GM12873 (cell line): ENCODE measurements at regions not wholly inside any gene's neighbourhood (a gene's known extent, or its start where the extent isn't known, plus 50 kb on each side); places are given as distances from the start of the nearest gene placed in this dataset.

ENCODE experiments used
- CTCF ChIP-seq: IDR thresholded peaks from 2 replicates; pipeline ENCODE4 v1.5.1; 2012; ENCODE audit warnings: low read depth, mild to moderate bottlenecking, moderate library complexity, low read length, control low read depth; ENCODE audit not compliant: insufficient read depth; ENCODE audit errors: missing control alignments

DNA sequence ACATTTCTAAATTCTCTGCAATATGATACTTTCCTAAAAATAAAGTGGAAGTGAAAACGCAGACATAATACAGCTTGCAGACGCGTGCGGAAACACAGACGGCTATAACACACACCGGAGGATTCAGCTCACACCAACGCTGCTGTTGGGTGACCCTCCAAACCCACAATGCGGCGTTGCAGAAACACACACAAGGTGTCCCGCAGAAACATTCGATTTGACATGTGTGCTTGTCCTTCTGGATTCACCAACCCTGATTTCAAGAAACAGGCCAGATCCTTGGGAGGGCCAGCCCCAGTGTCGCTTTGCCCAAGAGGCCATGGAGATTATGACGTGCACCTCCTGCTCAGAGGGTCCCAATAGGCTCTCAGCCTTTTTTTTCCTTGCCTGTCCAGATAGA lies 136.7 kb upstream of the TCERG1L start:
- TF ChIP-seq CTCF: no peak

DNA sequence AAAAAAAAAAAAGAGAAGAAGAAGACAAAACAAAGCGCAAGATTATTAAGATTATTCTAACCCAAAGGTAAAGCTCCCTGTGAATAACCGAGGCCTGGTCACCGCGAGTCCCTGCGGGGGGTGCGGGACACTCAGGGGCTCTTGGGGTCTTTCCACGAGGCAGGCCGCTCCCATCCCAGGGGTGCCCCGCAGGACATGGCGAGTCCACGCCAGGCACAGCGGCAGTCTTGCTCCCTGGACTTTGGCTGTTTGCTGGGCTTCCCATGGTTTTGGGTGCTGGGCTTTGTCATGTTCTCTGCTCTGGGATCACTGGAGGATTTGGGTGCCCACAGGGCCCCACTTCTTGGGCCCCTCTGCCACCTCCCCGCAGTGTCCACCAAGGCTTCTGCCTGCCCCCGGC lies 137.4 kb upstream of the TCERG1L start:
- no peak for TF ChIP-seq CTCF

DNA sequence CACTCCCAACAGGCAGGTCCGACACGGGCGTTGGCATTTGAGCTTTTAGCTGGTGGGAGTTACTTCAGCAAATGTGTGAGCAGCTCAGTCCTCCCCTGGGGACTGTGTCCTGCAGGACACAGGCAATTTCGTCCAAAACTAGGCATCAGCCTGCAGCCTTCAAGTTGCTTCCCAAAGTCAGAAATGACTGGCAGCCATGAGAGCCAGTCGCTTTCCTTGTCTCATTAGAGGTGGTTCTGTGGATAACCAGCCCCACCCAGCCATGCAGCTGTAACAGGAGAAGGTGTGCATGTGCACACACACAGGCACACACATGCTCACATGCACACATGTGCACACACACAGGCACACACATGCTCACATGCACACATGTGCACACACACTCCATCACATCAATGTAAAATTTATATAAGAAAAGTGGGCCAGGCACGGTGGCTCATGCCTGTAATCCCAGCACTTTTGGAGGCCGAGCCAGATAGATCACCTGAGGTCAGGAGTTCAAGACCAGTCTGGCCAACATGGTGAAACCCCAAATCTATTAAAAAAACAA lies 138.8 kb upstream of the TCERG1L start:
- no peak for TF ChIP-seq CTCF

- no peak for TF ChIP-seq CTCF
Measured at GRCh38 chr10:131451407-131452015, 140.0 kb upstream of the TCERG1L start.

- no peak for TF ChIP-seq CTCF
Measured at GRCh38 chr10:131452926-131453720, 141.6 kb upstream of the TCERG1L start.

DNA sequence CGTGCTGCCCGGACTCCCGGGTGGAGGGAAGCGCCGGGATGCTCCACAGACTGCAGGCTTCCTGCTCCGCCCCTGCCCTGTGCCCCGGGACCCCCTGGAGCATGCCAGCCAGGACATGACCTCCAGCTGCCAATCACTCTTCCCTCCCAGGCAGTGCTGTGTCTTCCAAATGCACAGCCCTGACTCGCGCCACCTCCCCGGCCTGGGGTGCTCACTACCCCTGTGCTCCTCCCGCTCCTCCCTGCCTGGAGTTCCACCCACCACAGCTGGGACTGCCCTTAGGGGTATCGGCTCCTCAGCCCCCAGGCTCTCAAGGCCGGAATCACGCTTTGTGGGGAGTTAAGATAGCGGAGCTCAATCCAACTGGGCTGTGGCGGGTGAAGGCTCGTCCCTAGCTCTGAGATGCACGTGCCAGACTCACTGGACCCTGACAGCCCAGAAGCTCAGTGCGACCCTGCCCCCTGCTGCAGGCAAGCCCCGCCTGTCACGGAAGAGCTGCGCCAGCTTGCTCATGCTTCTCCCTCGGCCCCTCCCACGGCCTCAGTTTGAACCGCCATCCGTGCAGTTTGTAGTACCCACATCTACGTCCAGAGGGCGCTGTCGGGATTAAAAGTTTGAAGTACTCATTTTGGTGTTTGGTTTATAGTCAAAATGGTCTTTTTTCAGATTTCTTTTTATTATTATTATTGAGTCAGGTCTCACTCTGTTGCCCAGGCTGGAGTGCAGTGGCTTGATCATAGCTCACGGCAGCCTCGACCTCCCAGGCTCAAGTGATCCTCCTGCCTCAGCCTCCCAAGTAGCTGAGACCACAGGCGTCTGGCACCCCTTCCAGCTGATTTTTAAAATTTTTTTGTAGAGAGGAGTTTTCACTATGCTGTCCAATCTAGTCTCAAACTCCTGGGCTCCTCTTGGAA lies 142.5 kb upstream of the TCERG1L start:
- peak; percentile 72 for TF ChIP-seq CTCF
